ENCODE measurements at regions not wholly inside any gene's neighbourhood (a gene's known extent, or its start where the extent isn't known, plus 50 kb on each side); places are given as distances from the start of the nearest gene placed in this dataset.

GRCh38 chr11:37353192-37353591, 755.2 kb upstream of the RAG2 start:
- Histone ChIP-seq H2BK15ac (ENCODE audit: low read depth, low read length) (no peak overlapping the region), H3K23me2 (ENCODE audit: insufficient read length, low read depth, low read length, poor library complexity, severe bottlenecking) (no peaks in the 10 kb centered on the region), H3K4me2 (ENCODE audit: insufficient read depth, insufficient read length, low read length) (no peak overlapping the region), H3K14ac (ENCODE audit: insufficient read depth, low read length) (no peak overlapping the region), H3T11ph (ENCODE audit: low read length) (no peak overlapping the region), H4K5ac (ENCODE audit: insufficient read length, low read depth, low read length) (no peak overlapping the region), H3K18ac (ENCODE audit: insufficient read length, low read depth, low read length) (no peak overlapping the region), H3K79me2 (ENCODE audit: insufficient read depth, low read length) (no peaks in the 10 kb centered on the region), H2BK12ac (ENCODE audit: insufficient read length, low read depth, low read length) (no peak overlapping the region), H3K9me3 (ENCODE audit: control insufficient read depth, low read depth, low read length) (no peaks in the 10 kb centered on the region), H3K27me3 (ENCODE audit: insufficient read depth, low read length) (no peaks in the 10 kb centered on the region), H3K9ac (ENCODE audit: extremely low read depth, insufficient read length, low read length) (no peak overlapping the region), H3K27ac (ENCODE audit: insufficient read length, low read depth, low read length) (no peak overlapping the region), H2AK5ac (ENCODE audit: insufficient read length, low read length) (no peak overlapping the region), H4K20me1 (ENCODE audit: control insufficient read depth, insufficient read depth, insufficient read length) (no peaks in the 10 kb centered on the region), H3K4me1 (ENCODE audit: insufficient read depth, low read length) (no peaks in the 10 kb centered on the region), H3K23ac (ENCODE audit: insufficient read length, low read depth, low read length) (no peak overlapping the region), H2AFZ (ENCODE audit: low read length) (no peak overlapping the region), H2BK5ac (ENCODE audit: insufficient read length, low read length) (no peak overlapping the region), H4K8ac (replicated peaks; ENCODE audit: insufficient read length, low read depth, low read length) (no peak overlapping the region), H2BK20ac (ENCODE audit: low read depth, low read length, poor library complexity, severe bottlenecking) (no peak overlapping the region), H3K79me1 (ENCODE audit: insufficient read depth, low read depth, low read length, poor library complexity, severe bottlenecking) (no peaks in the 10 kb centered on the region), H3K56ac (ENCODE audit: insufficient read length, low read depth, low read length) (no peak overlapping the region), H4K91ac (ENCODE audit: insufficient read length, low read depth, low read length) (no peak overlapping the region), H2BK120ac (ENCODE audit: low read depth, low read length, poor library complexity, severe bottlenecking) (no peak overlapping the region), H3K4ac (ENCODE audit: low read depth, low read length) (no peak overlapping the region)
- Mint-ChIP-seq H3K4me3 (no peak overlapping the region), H3K4me1 (no peaks in the 10 kb centered on the region), H3K27me3 (ENCODE audit: low read depth) (no peaks in the 10 kb centered on the region; the same call in 1 of the 2 replicates), H3K9me3 (peaks cover 12 to 27% of the 10 kb centered on the region in 2 experiments), H3K27ac (no peak overlapping the region), H3K36me3 (ENCODE audit: insufficient read depth in 1 of 3, low read depth in 3 of 3) (peaks cover 0 to 14% (median 6%) of the 10 kb centered on the region in 3 experiments; a peak in 5 of 7 replicates)
- WGBS (ENCODE audit: extremely low coverage, insufficient read length, low lambda C conversion rate): no CpG with 5 or more reads among the region's 2 CpGs
- DNase-seq: no peak
- no peak for TF ChIP-seq CTCF (conservative IDR thresholded peaks at IDR 0.05)
